ENCODE measurements at regions not wholly inside any gene's neighbourhood (a gene's known extent, or its start where the extent isn't known, plus 50 kb on each side); places are given as distances from the start of the nearest gene placed in this dataset.

- no peak overlapping the region for H3K4me2 ChIP-seq (ENCODE audit: low read length)
- H3K9ac ChIP-seq (ENCODE audit: low read length), result no peak overlapping the region
- H3K36me3 Mint-ChIP-seq (ENCODE audit: low read depth, unreplicated experiment), result no peaks in the 10 kb centered on the region
- peaks cover 4% of the 10 kb centered on the region for H3K9me3 Mint-ChIP-seq (ENCODE audit: unreplicated experiment)
- no peaks in the 10 kb centered on the region for H4K20me1 ChIP-seq (ENCODE audit: insufficient read depth, low read length)
- H3K9me3 ChIP-seq (ENCODE audit: insufficient read depth, low read depth, low read length), result no peaks in the 10 kb centered on the region
- no peaks in the 10 kb centered on the region for H3K36me3 ChIP-seq (ENCODE audit: insufficient read depth, low read length)
- H3K27ac Mint-ChIP-seq (ENCODE audit: unreplicated experiment), result no peak overlapping the region
- FAIRE-seq (no peak), DNase-seq (ENCODE audit: low read depth) (no peak)
- peaks cover 10% of the 10 kb centered on the region for H3K4me1 ChIP-seq (ENCODE audit: insufficient read depth, low read length)
- no peak overlapping the region for H3K4me3 ChIP-seq (ENCODE audit: insufficient read depth, low read depth, low read length)
- no peaks in the 10 kb centered on the region for H3K27me3 ChIP-seq (ENCODE audit: insufficient read depth, low read length)
- no peak overlapping the region for H3K4me3 Mint-ChIP-seq (ENCODE audit: unreplicated experiment)
- no peak for TF ChIP-seq EZH2 (IDR thresholded peaks at IDR 0.05; ENCODE audit: insufficient read depth, low read length)
- TF ChIP-seq CTCF (IDR thresholded peaks at IDR 0.05; ENCODE audit: insufficient read depth, low read depth, low read length), result no peak
- no peak overlapping the region for H2AFZ ChIP-seq (ENCODE audit: low read depth, low read length)
- H3K4me1 Mint-ChIP-seq (ENCODE audit: low read depth, unreplicated experiment), result peaks cover 12% of the 10 kb centered on the region
- H3K27me3 Mint-ChIP-seq (ENCODE audit: low read depth, unreplicated experiment), result peaks cover 3% of the 10 kb centered on the region
- H3K27ac ChIP-seq (ENCODE audit: low read depth, low read length), result no peak overlapping the region
- no peaks in the 10 kb centered on the region for H3K79me2 ChIP-seq (ENCODE audit: insufficient read depth, low read length)
These were observed 345.0 kb downstream of the CD83 start for GRCh38 chr6:14462566-14462965.

GRCh38 chr6:14463110-14463509 lies 345.5 kb downstream of the CD83 start:
- no peak overlapping the region for H2AFZ ChIP-seq (ENCODE audit: low read depth, low read length)
- no peak overlapping the region for H3K4me3 ChIP-seq (ENCODE audit: insufficient read depth, low read depth, low read length)
- Mint-ChIP-seq H3K36me3 (ENCODE audit: low read depth, unreplicated experiment) (no peaks in the 10 kb centered on the region), H3K27ac (ENCODE audit: unreplicated experiment) (no peak overlapping the region), H3K4me3 (ENCODE audit: unreplicated experiment) (no peak overlapping the region), H3K9me3 (ENCODE audit: unreplicated experiment) (peaks cover 4% of the 10 kb centered on the region), H3K27me3 (ENCODE audit: low read depth, unreplicated experiment) (peaks cover 3% of the 10 kb centered on the region), H3K4me1 (ENCODE audit: low read depth, unreplicated experiment) (peaks cover 12% of the 10 kb centered on the region)
- H3K79me2 ChIP-seq (ENCODE audit: insufficient read depth, low read length), result no peaks in the 10 kb centered on the region
- H3K4me1 ChIP-seq (ENCODE audit: insufficient read depth, low read length), result peaks cover 10% of the 10 kb centered on the region
- no peak overlapping the region for H3K4me2 ChIP-seq (ENCODE audit: low read length)
- H3K9ac ChIP-seq (ENCODE audit: low read length), result no peak overlapping the region
- FAIRE-seq (no peak), DNase-seq (ENCODE audit: low read depth) (no peak)
- TF ChIP-seq EZH2 (IDR thresholded peaks at IDR 0.05; ENCODE audit: insufficient read depth, low read length) (no peak), CTCF (IDR thresholded peaks at IDR 0.05; ENCODE audit: insufficient read depth, low read depth, low read length) (no peak)
- H3K27ac ChIP-seq (ENCODE audit: low read depth, low read length), result no peak overlapping the region
- H4K20me1 ChIP-seq (ENCODE audit: insufficient read depth, low read length), result no peaks in the 10 kb centered on the region
- no peaks in the 10 kb centered on the region for H3K36me3 ChIP-seq (ENCODE audit: insufficient read depth, low read length)
- no peaks in the 10 kb centered on the region for H3K9me3 ChIP-seq (ENCODE audit: insufficient read depth, low read depth, low read length)
- H3K27me3 ChIP-seq (ENCODE audit: insufficient read depth, low read length), result no peaks in the 10 kb centered on the region

DNA sequence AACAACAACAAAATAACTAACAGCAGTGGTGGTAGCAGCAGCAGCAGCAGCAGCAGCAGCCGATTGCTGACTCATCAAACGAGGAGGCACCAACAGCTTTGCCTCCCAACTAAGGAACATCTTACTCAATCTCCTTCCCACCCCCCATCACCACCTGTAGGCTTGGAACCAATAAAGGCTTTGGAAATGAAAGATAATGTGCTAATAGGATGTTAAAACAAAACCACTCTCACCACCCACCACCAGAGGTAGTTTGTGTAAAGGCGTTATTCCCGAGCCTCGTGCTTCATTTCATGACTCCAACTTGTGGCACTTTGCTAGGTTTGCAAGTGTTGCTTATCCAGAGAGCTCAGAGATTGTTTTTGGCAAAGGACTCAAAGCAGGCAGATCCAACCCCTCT lies 346.5 kb downstream of the CD83 start:
- Mint-ChIP-seq H3K9me3 (ENCODE audit: unreplicated experiment) (peaks cover 8% of the 10 kb centered on the region), H3K27ac (ENCODE audit: unreplicated experiment) (no peak overlapping the region), H3K4me3 (ENCODE audit: unreplicated experiment) (no peak overlapping the region), H3K36me3 (ENCODE audit: low read depth, unreplicated experiment) (no peaks in the 10 kb centered on the region), H3K4me1 (ENCODE audit: low read depth, unreplicated experiment) (peaks cover 7% of the 10 kb centered on the region), H3K27me3 (ENCODE audit: low read depth, unreplicated experiment) (peaks cover 3% of the 10 kb centered on the region)
- Histone ChIP-seq H4K20me1 (ENCODE audit: insufficient read depth, low read length) (no peaks in the 10 kb centered on the region), H3K9me3 (ENCODE audit: insufficient read depth, low read depth, low read length) (no peaks in the 10 kb centered on the region), H3K9ac (ENCODE audit: low read length) (no peak overlapping the region), H2AFZ (ENCODE audit: low read depth, low read length) (no peak overlapping the region), H3K4me1 (ENCODE audit: insufficient read depth, low read length) (peaks cover under 1% of the 10 kb centered on the region), H3K27me3 (ENCODE audit: insufficient read depth, low read length) (no peaks in the 10 kb centered on the region), H3K4me2 (ENCODE audit: low read length) (no peak overlapping the region), H3K36me3 (ENCODE audit: insufficient read depth, low read length) (no peaks in the 10 kb centered on the region), H3K27ac (ENCODE audit: low read depth, low read length) (no peak overlapping the region), H3K79me2 (ENCODE audit: insufficient read depth, low read length) (no peaks in the 10 kb centered on the region), H3K4me3 (ENCODE audit: insufficient read depth, low read depth, low read length) (no peak overlapping the region)
- FAIRE-seq (no peak), DNase-seq (ENCODE audit: low read depth) (no peak)
- TF ChIP-seq EZH2 (IDR thresholded peaks at IDR 0.05; ENCODE audit: insufficient read depth, low read length) (no peak), CTCF (IDR thresholded peaks at IDR 0.05; ENCODE audit: insufficient read depth, low read depth, low read length) (no peak)
